ENCODE measurements at regions not wholly inside any gene's neighbourhood (a gene's known extent, or its start where the extent isn't known, plus 50 kb on each side); places are given as distances from the start of the nearest gene placed in this dataset.
A peak's percentile ranks its signal among the peaks of the same experiment; 100 is the strongest.

- H3K4me1 ChIP-seq, result peaks cover 30 to 52% (median 39%) of the 10 kb centered on the region in 4 donors
- H3K27me3 ChIP-seq, result no peaks in the 10 kb centered on the region
- no peaks in the 10 kb centered on the region for H3K36me3 ChIP-seq
- peak overlapping the region; percentile 54 to 63 (median 59) for H3K4me3 ChIP-seq
- H3K27ac ChIP-seq, result peak overlapping the region in 4 of 5 donors; percentile 82 to 95 (median 90)
- no peaks in the 10 kb centered on the region for H3K9me3 ChIP-seq
- intact Hi-C loops (cut with DNase I; ENCODE audit: low total_unique reads), result loop anchor here (5.0 to 10.0 kb wide), 2 partner anchors 77 to 365 kb away; no protein-coding TSS in a partner anchor
- TF ChIP-seq CTCF (IDR thresholded peaks at IDR 0.05), result peak in 1 of 7 experiments; percentile 56
- TF ChIP-seq POLR2A (IDR thresholded peaks at IDR 0.05), result no peak
- no peak for TF ChIP-seq EP300 (IDR thresholded peaks at IDR 0.05)
- DNase-seq, result no peak
- WGBS, 5 donors, result 16 to 23% (median 17%) methylated on average over 10 of the region's 10 CpGs
These were observed 58.3 kb upstream of the ACOT11 start for GRCh38 chr1:54489627-54490250.

- H3K4me3 ChIP-seq, result peak overlapping the region; percentile 54 to 63 (median 59)
- TF ChIP-seq POLR2AphosphoS5 (IDR thresholded peaks at IDR 0.05) (peak in 1 of 3 donors; percentile 47), EP300 (IDR thresholded peaks at IDR 0.05) (no peak), CTCF (IDR thresholded peaks at IDR 0.05) (peak in 5 of 7 experiments; percentile 86 to 98 (median 91)), POLR2A (IDR thresholded peaks at IDR 0.05) (no peak)
- H3K4me1 ChIP-seq, result peaks cover 30 to 52% (median 39%) of the 10 kb centered on the region in 4 donors
- H3K36me3 ChIP-seq, result no peaks in the 10 kb centered on the region
- H3K27me3 ChIP-seq, result no peaks in the 10 kb centered on the region
- DNase-seq, result peak; percentile 82 to 95
- H3K27ac ChIP-seq, result peak overlapping the region; percentile 82 to 95 (median 87)
- no peaks in the 10 kb centered on the region for H3K9me3 ChIP-seq
- intact Hi-C loops (cut with DNase I; ENCODE audit: low total_unique reads), result loop anchor here (5.0 kb wide), 1 partner anchor 77 kb away; no protein-coding TSS in a partner anchor
- 0 to 1% (median 1%) methylated on average over 29 to 51 of the region's 51 CpGs for WGBS, 5 donors
These were observed 59.0 kb upstream of the ACOT11 start for GRCh38 chr1:54488779-54489626.

- 0 to 1% (median 0%) methylated on average over 38 to 61 of the region's 62 CpGs for WGBS, 5 donors
- TF ChIP-seq CTCF (IDR thresholded peaks at IDR 0.05) (peak in 1 of 7 experiments; percentile 9), EP300 (IDR thresholded peaks at IDR 0.05) (no peak), POLR2AphosphoS5 (IDR thresholded peaks at IDR 0.05) (peak; percentile 55 to 75 (median 63))
- DNase-seq, result peak; percentile 94 to 98
- Histone ChIP-seq H3K27ac (peak overlapping the region; percentile 78 to 95 (median 87)), H3K9me3 (no peaks in the 10 kb centered on the region), H3K27me3 (no peaks in the 10 kb centered on the region), H3K4me3 (peak overlapping the region; percentile 54 to 63 (median 59)), H3K36me3 (no peaks in the 10 kb centered on the region), H3K4me1 (peaks cover 30 to 52% (median 39%) of the 10 kb centered on the region in 4 donors)
- intact Hi-C loops (cut with DNase I; ENCODE audit: low total_unique reads), result loop anchor here (5.0 kb wide), 1 partner anchor 76 kb away; no protein-coding TSS in a partner anchor
These were observed 59.8 kb upstream of the ACOT11 start for GRCh38 chr1:54488065-54488750.

GRCh38 chr1:54487571-54488050 lies 60.4 kb upstream of the ACOT11 start:
- H3K4me1 ChIP-seq, result peaks cover 30 to 52% (median 39%) of the 10 kb centered on the region in 4 donors
- TF ChIP-seq POLR2AphosphoS5 (IDR thresholded peaks at IDR 0.05) (no peak), POLR2A (IDR thresholded peaks at IDR 0.05) (no peak), EP300 (IDR thresholded peaks at IDR 0.05) (no peak), CTCF (IDR thresholded peaks at IDR 0.05) (no peak)
- H3K9me3 ChIP-seq, result no peaks in the 10 kb centered on the region
- 10 to 19% (median 16%) methylated on average over 19 to 21 of the region's 21 CpGs for WGBS, 5 donors
- no peak for DNase-seq
- intact Hi-C loops (cut with DNase I; ENCODE audit: low total_unique reads), result loop anchor here (5.0 kb wide), 1 partner anchor 75 kb away; no protein-coding TSS in a partner anchor
- peak overlapping the region; percentile 62 to 95 (median 87) for H3K27ac ChIP-seq
- H3K27me3 ChIP-seq, result no peaks in the 10 kb centered on the region
- peak overlapping the region; percentile 54 to 63 (median 59) for H3K4me3 ChIP-seq
- no peaks in the 10 kb centered on the region for H3K36me3 ChIP-seq

Data from stomach (tissue), 8 donors.